Astrocyte of the cerebellum (primary cell): ENCODE measurements at regions not wholly inside any gene's neighbourhood (a gene's known extent, or its start where the extent isn't known, plus 50 kb on each side); places are given as distances from the start of the nearest gene placed in this dataset.
"Not testable (repeated sequence)": the region's sequence is repeated elsewhere in the genome, so short reads cannot be mapped to it uniquely, and the experiment has no call there.

Experiments used
- DNase-seq: peaks from one replicate; pipeline ENCODE4 v3.0.0-alpha.2; 2011; ENCODE audit warnings: low read depth
- H3K4me3 ChIP-seq: 2 replicates; pipeline ENCODE4 v1.5.1; 2011; ENCODE audit warnings: mild to moderate bottlenecking, low read depth, low read length, moderate library complexity
- CTCF ChIP-seq: IDR thresholded peaks from 2 replicates; pipeline ENCODE4 v1.5.1; 2012; ENCODE audit warnings: low read length, low read depth, moderate library complexity, mild to moderate bottlenecking; ENCODE audit errors: missing control alignments
- in situ Hi-C: cut with HindIII; loops from 2 replicates; pipeline ENCODE4 v1.10.0; 2017; ENCODE audit warnings: low sequenced_read_pairs

- in situ Hi-C loops = no loop called here
- H3K4me3 ChIP-seq = no peak overlapping the region
- TF ChIP-seq CTCF = no peak
- DNase-seq = no peak
Measured at GRCh38 chr3:21234933-21235332, 516.1 kb downstream of the ZNF385D start.

- no peak for DNase-seq
- no peak overlapping the region for H3K4me3 ChIP-seq
- no peak for TF ChIP-seq CTCF
- in situ Hi-C loops = no loop called here
Measured at GRCh38 chr3:21229426-21230135, 521.4 kb downstream of the ZNF385D start.

GRCh38 chr3:21226086-21226485 is 524.9 kb downstream of the ZNF385D start:
- no peak for TF ChIP-seq CTCF
- DNase-seq = no peak
- in situ Hi-C loops = no loop called here
- H3K4me3 ChIP-seq = no peak overlapping the region

GRCh38 chr3:21220944-21221343 is 530.1 kb downstream of the ZNF385D start:
- in situ Hi-C loops = no loop called here
- no peak overlapping the region for H3K4me3 ChIP-seq
- TF ChIP-seq CTCF = no peak
- DNase-seq = no peak

- in situ Hi-C loops = no loop called here
Measured at GRCh38 chr3:21216598-21216997, 534.4 kb downstream of the ZNF385D start.

GRCh38 chr3:21204122-21204521 is 546.9 kb downstream of the ZNF385D start:
- H3K4me3 ChIP-seq, DNase-seq, in situ Hi-C loops: not testable (repeated sequence)

More at GRCh38 chr3:21216598-21216997, 534.4 kb downstream of the ZNF385D start:
- H3K4me3 ChIP-seq = no peak overlapping the region
- TF ChIP-seq CTCF = peak; percentile 43
- no peak for DNase-seq

GRCh38 chr3:21195203-21195602 is 555.8 kb downstream of the ZNF385D start:
- no peak for TF ChIP-seq CTCF
- no peak for DNase-seq
- H3K4me3 ChIP-seq = no peak overlapping the region
- in situ Hi-C loops = no loop called here

- DNase-seq, in situ Hi-C loops, H3K4me3 ChIP-seq: not testable (repeated sequence)
Measured at GRCh38 chr3:21194036-21194435, 557.0 kb downstream of the ZNF385D start.
